Heart left ventricle (tissue), 16 donors: ENCODE measurements at regions not wholly inside any gene's neighbourhood (a gene's known extent, or its start where the extent isn't known, plus 50 kb on each side); places are given as distances from the start of the nearest gene placed in this dataset.

Experiments
- ATAC-seq, 4 donors: fragments of 200-7000 bp; cut with Tn5 transposase; one replicate each; pipeline ENCODE4 v1.9.1; 2020 to 2022; ENCODE audit warnings: moderate library complexity in 4 of 4, mild to moderate bottlenecking in 3 of 4, moderate number of reproducible peaks in 1 of 4
- DNase-seq, 5 donors: peaks; one replicate each; pipeline ENCODE4 v3.0.0-alpha.2; 2020
- H3K27ac ChIP-seq, 12 donors: fragments of 200-600 bp; sonication (generic) in 4 of 12; one replicate each; pipeline versions ENCODE4 v1.5.0 to v1.8.0; 2016 to 2022; ENCODE audit warnings: mild to moderate bottlenecking in 2 of 12
- H3K27me3 ChIP-seq, 9 donors: fragments of 200-600 bp; sonication (generic) in 2 of 9; one replicate each; pipeline versions ENCODE4 v1.5.1 to v1.8.0; 2016 to 2022; ENCODE audit warnings: mild to moderate bottlenecking in 3 of 9
- H3K36me3 ChIP-seq, 9 donors: fragments of 200-600 bp; sonication (generic) in 2 of 9; one replicate each; pipeline versions ENCODE4 v1.5.0 to v1.8.0; 2018 to 2022; ENCODE audit warnings: mild to moderate bottlenecking in 2 of 9
- H3K4me1 ChIP-seq, 12 donors: fragments of 200-600 bp; sonication (generic) in 4 of 12; one replicate each; pipeline versions ENCODE4 v1.5.0 to v1.8.0; 2016 to 2022; ENCODE audit warnings: mild to moderate bottlenecking in 3 of 12
- H3K4me3 ChIP-seq, 12 donors: fragments of 200-600 bp; sonication (generic) in 4 of 12; one replicate each; pipeline versions ENCODE4 v1.5.0 to v1.8.0; 2017 to 2022; ENCODE audit warnings: mild to moderate bottlenecking in 9 of 12, moderate library complexity in 4 of 12
- H3K9me3 ChIP-seq, 12 donors: fragments of 200-600 bp; sonication (generic) in 4 of 12; one replicate each; pipeline versions ENCODE4 v1.5.0 to v1.8.0; 2016 to 2022; ENCODE audit warnings: mild to moderate bottlenecking in 1 of 12
- POLR2A ChIP-seq, 2 donors: fragments of 450-650 bp; IDR thresholded peaks; one replicate each; pipeline ENCODE4 v1.6.1; 2017; ENCODE audit warnings: antibody characterized with exemption in 2 of 2, mild to moderate bottlenecking in 2 of 2, moderate library complexity in 2 of 2
- WGBS, 4 donors: extraction: QIAGEN DNeasy Blood & Tissue Kit in 2 of 4; methylation state at CpG; one replicate each; pipeline versions ENCODE4 v1.1.5 to v1.1.7; 2013 to 2018; 5-methylcytosine and 5-hydroxymethylcytosine counted together
- intact Hi-C, 10 donors: fragments of 100-400 bp; cut with DNase I; formaldehyde crosslinking; loops; one replicate each; pipeline versions ENCODE4 v1.11.1 to v1.14.2; 2022
- TF ChIP-seq, protein P1 (sequence below), 12 donors: fragments of 200-600 bp; sonication (generic) in 4 of 12; IDR thresholded peaks; one replicate each; pipeline versions ENCODE4 v1.5.0 to v1.8.0; 2018 to 2022; ENCODE audit warnings: antibody characterized with exemption in 12 of 12, mild to moderate bottlenecking in 5 of 12
- donor health status: ischemic (EF 13 %, LVEDD 7.1; RV severe dilation, severe dysfunction).
- donor health status: healthy with polysubstance abuse.
- donor health status: DM: no; HTN: yes; CAD: no.
- donor health status: DM: no; HTN: no; CAD: no.
- donor health status: ischemic (EF 25% LVEDD 6.9; RV normal size, moderate dysfunction).
- donor health status: ischemic (EF 25% LVEDD 5.7; RV mildly dilated, moderate dysfunction).
- donor health status: healthy.
- donor health status: DM: yes; HTN: yes; CAD: no.
- donor health status: ischemic (EF 35%, LVEDD 5.7; RV mildly dilated, moderate dysfunction).
- donor health status: nonischemic (EF 11% LVEDD 7.7; RV severe dilation, severe dysfunction).
- donor health status: DM: yes; HTN: yes; CAD: no.
- donor health status: PGD.
- donor health status: ischemic (EF 29% LVEDD 5.4; RV normal size, mild dysfunction).
- donor health status: nonischemic (EF 23%, LVEDD 6.1; RV moderate dilation, normal function).

DNA sequence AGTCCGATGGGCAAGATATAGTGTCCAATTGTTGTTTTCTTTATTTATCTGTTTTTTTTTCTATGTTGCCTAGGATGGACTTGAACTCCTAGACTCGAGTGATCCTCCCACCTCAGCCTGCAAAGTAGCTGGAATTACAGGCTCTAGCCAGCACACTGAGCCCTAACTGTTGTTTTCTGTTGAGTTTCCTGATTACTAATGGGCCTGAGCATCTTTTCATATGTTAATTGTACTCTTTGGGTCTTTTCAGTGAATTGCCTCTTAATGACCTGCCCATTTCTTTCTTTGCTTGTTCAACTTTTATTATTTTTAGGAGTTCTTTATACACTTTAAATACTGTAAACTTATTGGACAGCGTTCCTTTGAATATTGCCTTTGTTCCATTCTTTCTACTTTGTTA lies 213.0 kb downstream of the HS3ST3B1 start:
- ATAC-seq (no peak), DNase-seq (no peak)
- intact Hi-C loops = no loop called here
- Histone ChIP-seq H3K27me3 (no peaks in the 10 kb centered on the region), H3K4me3 (no peak overlapping the region), H3K36me3 (no peaks in the 10 kb centered on the region), H3K4me1 (no peaks in the 10 kb centered on the region), H3K9me3 (peaks cover 0 to 2% (median 0%) of the 10 kb centered on the region in 12 donors), H3K27ac (no peak overlapping the region)
- 50 to 60% (median 52%) methylated on average over 3 of the region's 3 CpGs for WGBS, 4 donors
- no peak for TF ChIP-seq POLR2A (IDR thresholded peaks at IDR 0.05)
- TF ChIP-seq, protein P1, sequence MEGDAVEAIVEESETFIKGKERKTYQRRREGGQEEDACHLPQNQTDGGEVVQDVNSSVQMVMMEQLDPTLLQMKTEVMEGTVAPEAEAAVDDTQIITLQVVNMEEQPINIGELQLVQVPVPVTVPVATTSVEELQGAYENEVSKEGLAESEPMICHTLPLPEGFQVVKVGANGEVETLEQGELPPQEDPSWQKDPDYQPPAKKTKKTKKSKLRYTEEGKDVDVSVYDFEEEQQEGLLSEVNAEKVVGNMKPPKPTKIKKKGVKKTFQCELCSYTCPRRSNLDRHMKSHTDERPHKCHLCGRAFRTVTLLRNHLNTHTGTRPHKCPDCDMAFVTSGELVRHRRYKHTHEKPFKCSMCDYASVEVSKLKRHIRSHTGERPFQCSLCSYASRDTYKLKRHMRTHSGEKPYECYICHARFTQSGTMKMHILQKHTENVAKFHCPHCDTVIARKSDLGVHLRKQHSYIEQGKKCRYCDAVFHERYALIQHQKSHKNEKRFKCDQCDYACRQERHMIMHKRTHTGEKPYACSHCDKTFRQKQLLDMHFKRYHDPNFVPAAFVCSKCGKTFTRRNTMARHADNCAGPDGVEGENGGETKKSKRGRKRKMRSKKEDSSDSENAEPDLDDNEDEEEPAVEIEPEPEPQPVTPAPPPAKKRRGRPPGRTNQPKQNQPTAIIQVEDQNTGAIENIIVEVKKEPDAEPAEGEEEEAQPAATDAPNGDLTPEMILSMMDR (IDR thresholded peaks at IDR 0.05) = no peak

GRCh38 chr17:14510136-14510535 lies 209.3 kb downstream of the HS3ST3B1 start:
- peaks cover 0 to 5% (median 0%) of the 10 kb centered on the region in 12 donors for H3K9me3 ChIP-seq
- no peak for DNase-seq
- no peaks in the 10 kb centered on the region for H3K36me3 ChIP-seq
- H3K4me1 ChIP-seq = no peaks in the 10 kb centered on the region
- WGBS, 4 donors = 79 to 82% (median 80%) methylated on average over 3 of the region's 3 CpGs
- H3K4me3 ChIP-seq = no peak overlapping the region
- H3K27me3 ChIP-seq = peaks cover 0 to 9% (median 0%) of the 10 kb centered on the region in 9 donors
- no peak overlapping the region for H3K27ac ChIP-seq
- no peak for TF ChIP-seq POLR2A (IDR thresholded peaks at IDR 0.05)
- TF ChIP-seq, protein P1 (IDR thresholded peaks at IDR 0.05) = no peak
- intact Hi-C loops = no loop called here
- ATAC-seq = no peak

GRCh38 chr17:14508156-14508555 lies 207.3 kb downstream of the HS3ST3B1 start:
- no peak for DNase-seq
- 84 to 89% (median 86%) methylated on average over 5 of the region's 5 CpGs for WGBS, 4 donors
- Histone ChIP-seq H3K36me3 (no peaks in the 10 kb centered on the region), H3K4me1 (no peaks in the 10 kb centered on the region), H3K4me3 (no peak overlapping the region), H3K9me3 (peaks cover 0 to 5% (median 0%) of the 10 kb centered on the region in 12 donors), H3K27ac (no peak overlapping the region), H3K27me3 (peaks cover 0 to 9% (median 0%) of the 10 kb centered on the region in 9 donors)
- TF ChIP-seq, protein P1 (IDR thresholded peaks at IDR 0.05) = no peak
- intact Hi-C loops = no loop called here
- ATAC-seq = no peak

GRCh38 chr17:14506364-14506763 lies 205.5 kb downstream of the HS3ST3B1 start:
- intact Hi-C loops = no loop called here

More at GRCh38 chr17:14506364-14506763, 205.5 kb downstream of the HS3ST3B1 start:
- H3K4me1 ChIP-seq = no peaks in the 10 kb centered on the region
- peaks cover 0 to 5% (median 0%) of the 10 kb centered on the region in 12 donors for H3K9me3 ChIP-seq
- 70 to 76% (median 74%) methylated on average over 5 of the region's 5 CpGs for WGBS, 4 donors
- DNase-seq = no peak
- TF ChIP-seq POLR2A (IDR thresholded peaks at IDR 0.05) = no peak
- TF ChIP-seq, protein P1 (IDR thresholded peaks at IDR 0.05) = no peak
- H3K4me3 ChIP-seq = no peak overlapping the region
- no peak overlapping the region for H3K27ac ChIP-seq
- peaks cover 0 to 9% (median 0%) of the 10 kb centered on the region in 9 donors for H3K27me3 ChIP-seq
- H3K36me3 ChIP-seq = no peaks in the 10 kb centered on the region
- ATAC-seq = no peak
